HG03342 (cell line): ENCODE measurements at regions not wholly inside any gene's neighbourhood (a gene's known extent, or its start where the extent isn't known, plus 50 kb on each side); places are given as distances from the start of the nearest gene placed in this dataset.
"Not testable (repeated sequence)": the region's sequence is repeated elsewhere in the genome, so short reads cannot be mapped to it uniquely, and the experiment has no call there.

Source experiments
- ATAC-seq: cut with Tn5 transposase; IDR thresholded peaks from one replicate; pipeline ENCODE4 v1.9.1; 2021; ENCODE audit warnings: mild to moderate bottlenecking, moderate library complexity; ENCODE audit not compliant: unreplicated experiment

DNA sequence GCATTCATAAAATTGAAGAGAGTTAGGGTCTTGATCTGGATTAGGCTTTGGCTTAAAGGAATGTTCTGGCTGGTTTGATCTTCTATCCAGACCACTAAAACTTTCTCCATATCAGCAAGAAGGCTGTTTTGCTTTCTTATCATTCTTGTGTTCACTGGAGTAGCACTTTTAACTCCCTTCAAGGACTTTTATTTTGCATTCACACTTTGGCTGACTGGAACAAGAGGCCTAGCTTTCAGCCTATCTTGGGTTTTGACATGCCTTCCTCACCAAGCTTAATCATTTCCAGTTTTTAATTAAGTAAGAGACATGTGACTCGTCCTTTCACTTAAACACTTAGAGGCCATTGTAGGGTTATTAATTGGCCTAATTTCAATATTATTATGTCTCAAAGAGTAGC is 190.3 kb downstream of the RAB11FIP2 start:
- not testable (repeated sequence) for ATAC-seq

DNA sequence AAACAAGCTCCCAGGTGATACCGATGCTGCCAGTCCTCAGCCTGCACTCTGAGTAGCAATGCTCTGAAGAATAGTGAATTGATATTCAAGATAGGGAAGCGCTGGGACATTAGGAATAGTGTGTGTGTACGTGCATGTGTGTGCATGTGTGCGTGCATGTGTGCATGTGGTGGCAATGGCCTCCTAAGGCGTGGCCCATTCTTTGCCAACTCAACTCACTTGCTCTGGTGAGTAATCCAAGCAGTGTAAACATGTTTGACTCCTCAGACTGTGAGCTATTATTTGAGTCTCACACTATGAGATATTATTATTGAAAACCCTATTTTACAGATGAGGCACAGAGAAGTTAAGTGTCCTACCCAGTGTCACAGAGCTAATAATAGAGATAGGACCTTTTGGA is 186.6 kb downstream of the RAB11FIP2 start:
- no peak for ATAC-seq

DNA sequence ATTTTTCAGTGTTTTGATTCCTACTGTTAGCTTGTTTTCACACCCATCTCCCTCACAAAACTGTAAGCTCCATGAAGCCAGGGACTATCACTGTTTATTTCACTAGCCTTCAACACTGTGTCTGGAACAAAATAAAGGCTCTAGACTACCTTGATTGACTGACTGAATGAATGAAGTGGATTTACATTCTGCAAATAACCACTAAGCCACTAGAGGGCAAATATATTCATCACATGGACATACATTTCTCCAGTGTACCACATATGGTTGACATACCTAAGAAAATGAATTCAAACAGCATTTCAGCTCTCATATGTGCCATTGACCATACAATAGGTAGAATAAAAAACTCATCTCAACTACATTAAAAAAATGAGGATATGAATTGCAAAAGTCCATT is 185.9 kb downstream of the RAB11FIP2 start:
- ATAC-seq = peak; percentile 51

DNA sequence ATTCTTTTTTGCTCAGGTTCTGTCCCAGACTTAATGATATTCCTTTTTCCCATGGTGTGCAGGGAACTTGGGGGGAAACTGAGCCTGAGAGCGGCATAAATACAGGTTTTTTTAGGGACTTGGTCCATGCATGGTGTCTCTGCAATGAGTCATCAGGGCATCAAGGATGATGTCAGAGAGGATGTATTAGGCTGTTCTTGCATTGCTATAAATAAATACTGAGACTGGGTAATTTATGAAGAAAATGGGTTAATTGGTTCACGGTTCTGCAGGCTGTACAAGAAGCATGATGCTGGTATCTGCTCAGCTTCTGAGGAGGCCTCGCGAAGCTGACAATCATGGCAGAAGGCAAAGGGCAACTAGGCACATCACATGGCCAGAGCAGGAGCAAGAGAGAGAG is 185.4 kb downstream of the RAB11FIP2 start:
- ATAC-seq = no peak

DNA sequence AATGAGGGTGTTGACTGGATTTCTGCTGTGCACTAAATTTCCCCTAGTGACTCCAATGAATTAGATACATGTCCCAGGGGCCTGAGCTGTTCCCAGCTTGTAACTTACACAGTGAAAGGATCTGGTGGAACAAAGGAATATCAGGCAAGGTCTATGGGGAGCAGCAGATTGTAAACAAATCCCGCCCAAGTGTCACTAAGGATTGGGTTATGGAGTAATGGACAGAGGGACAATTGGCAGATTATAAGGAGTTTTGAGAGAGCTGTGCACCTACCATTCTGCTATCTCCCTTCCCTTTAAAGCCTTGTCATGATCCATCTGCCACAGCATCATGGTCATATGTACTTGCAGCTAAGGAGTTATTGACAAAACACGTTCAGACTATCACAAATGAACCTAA is 183.0 kb downstream of the RAB11FIP2 start:
- no peak for ATAC-seq

DNA sequence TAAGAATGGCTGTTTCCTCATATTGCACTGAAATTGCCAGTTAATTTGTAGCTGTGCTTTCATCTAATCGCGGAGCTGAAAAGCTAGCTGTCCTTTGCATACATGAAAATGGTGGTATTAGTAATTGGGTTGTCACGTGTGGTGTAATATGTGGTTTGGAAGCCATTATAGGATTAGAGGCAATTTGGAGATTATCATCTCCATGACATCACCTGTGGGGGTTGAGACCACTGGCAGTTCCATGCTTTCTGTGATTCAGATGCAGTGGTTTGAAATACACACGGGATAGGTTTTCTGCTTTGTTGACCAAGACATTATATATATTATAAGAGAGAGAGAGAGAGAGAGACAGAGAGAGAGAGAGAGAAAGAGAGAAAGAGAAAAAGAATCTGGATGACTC is 180.8 kb downstream of the RAB11FIP2 start:
- ATAC-seq = no peak

DNA sequence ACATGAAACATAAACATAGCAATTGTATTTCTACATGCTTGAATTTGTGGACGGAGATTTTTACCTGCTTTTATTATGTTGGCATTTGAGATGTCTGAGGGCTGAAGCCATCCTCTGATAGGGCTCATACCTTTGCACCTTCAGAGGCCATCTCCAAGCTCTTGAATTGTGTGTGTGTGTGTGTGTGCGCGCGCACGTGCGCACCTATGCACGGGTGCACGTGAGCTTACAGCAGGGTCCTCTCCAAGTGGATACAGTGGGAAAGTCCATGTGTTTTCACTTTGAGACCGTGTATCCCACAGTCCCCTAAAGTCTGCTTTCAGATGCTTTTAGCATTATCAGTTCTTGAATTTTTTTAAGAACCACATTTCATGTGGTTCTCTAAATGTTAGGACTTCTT is 178.6 kb downstream of the RAB11FIP2 start:
- ATAC-seq = no peak

DNA sequence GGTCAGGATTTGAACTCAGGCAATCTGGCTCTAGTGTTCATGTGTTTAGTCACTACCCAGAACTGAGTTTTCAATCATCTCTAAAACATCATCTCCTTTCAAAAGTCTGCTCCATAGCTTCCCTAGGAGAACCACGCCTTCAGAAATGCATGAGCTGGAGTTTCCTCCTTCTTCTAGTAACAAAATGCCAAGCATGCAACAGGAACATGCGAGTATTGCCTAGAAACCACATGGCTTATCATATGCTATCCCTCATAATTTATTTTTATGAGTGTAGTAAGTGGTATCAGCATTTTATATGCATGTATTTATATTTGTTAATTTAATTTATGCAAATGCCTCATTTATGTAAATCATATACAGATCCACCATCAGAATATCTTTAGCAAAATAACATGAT is 170.9 kb downstream of the RAB11FIP2 start:
- no peak for ATAC-seq

DNA sequence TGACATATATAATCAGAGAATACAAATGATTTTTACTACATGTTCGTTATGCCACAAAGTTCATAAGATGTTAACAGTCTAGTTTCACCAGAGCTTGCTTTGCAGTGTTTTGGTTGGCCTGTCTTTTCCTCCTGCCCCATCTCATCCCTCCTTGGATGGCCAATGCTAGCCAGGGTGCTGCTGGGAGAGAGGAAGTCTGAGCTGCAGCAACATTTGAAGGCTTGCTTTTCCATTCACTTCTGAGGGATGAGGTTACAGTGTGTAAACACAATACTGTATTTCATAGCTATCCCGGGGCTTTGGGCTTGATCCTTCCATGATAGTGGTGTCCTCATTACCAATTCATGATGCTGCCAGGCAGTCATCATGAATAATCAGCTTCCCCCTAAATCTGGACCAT is 170.5 kb downstream of the RAB11FIP2 start:
- no peak for ATAC-seq

DNA sequence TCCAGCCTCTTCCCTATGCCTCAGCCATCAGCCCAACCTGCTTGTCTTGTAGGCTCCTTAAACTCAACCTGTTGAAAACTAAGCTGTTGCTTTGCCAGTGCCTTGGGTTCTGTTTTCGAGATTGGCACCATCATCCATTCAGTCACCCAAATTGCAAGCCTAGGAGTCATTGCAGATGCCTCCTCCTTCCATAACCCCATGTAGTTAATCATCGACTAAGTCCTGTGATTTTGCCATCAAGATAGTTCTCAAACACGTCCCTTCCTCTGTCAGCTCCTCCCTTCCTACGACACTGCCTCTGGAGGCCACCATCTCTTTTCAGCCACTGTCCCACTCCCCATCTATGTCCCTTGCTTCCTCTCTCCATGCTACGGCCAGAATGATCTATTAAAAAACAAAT is 168.1 kb downstream of the RAB11FIP2 start:
- no peak for ATAC-seq

DNA sequence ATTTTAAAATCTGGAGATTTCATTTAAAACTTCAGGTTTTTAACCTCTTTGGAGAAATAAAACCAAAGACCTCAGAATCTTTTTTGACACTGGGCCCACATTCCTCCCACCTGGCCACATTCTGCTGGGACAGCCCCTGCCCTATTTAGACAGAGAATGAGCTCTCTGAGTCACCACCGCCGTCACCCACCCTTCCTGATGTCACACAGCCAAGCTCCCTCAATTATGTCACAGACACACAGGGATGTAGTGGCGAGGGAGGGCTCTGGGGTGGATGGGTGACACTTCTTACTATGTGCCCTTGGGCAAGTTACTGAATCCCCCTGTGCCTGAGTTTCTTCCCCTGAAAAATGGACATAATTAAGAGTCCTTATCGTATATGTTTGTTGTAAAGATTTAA is 162.6 kb downstream of the RAB11FIP2 start:
- ATAC-seq = no peak

DNA sequence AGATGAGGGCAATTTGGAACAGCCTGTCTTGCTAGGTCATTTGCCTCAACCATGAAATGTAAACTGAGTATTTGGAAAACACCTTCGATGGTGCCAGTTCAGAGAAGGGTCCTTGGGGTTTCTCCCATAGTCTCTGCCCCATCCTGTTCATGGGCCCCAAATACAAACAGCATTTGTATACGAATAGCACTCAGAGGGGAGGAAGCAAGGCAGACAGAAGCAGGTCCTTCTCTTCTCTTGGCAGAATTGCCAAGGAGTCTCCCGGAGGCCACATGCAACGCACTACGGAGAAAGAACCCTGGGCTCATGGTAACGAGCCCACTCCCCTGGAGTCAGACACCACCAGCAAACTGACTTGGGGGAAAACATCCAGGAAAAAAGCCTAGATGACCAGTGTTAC is 162.1 kb downstream of the RAB11FIP2 start:
- no peak for ATAC-seq

DNA sequence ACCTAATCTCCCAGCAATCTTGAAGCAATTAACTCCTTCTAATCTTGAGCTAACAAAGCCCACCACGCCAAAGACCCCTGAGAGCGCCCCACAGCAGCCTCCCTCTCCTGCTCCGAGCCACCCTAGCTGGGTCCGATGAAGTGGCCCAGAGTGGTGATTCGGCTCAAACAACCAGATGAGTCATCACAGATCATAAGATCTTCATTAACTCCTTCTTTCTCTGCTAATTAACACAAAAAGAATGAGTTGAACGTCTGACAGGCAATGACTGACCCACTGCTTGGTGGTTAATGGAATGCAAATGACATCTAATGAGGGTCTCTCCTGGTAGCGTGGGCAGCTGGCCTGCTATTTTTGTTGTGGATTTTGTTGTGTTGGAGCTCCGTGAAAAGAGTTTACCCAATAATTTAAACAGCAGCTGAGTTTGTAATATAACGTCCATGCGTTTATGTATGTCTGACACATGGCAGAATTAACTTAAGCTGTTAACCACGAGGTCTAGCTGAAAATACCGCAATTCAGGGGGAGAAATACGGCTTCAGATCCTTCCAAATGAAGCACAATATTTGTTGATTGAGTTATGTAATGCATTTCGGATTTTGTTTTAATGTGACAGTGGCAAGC is 161.4 kb downstream of the RAB11FIP2 start:
- no peak for ATAC-seq

DNA sequence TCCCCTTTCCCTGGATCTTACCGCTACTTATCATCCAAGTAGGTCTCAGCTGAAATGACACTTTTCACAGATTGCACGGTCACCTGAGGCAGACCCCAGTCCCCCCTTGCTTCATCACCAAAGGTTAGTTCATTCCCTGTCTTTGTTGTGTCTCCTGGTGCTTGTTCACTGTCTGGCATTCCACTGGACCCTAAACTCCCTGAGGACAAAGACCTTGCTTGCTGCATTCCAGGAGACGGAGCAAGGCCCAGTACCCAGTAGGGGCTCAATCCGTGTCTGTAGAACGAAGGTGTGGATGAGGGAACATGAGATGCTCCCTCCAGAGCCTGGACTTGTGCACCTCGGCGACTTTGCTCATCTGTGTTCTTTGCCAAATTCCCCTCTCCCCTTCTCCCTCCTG is 160.0 kb downstream of the RAB11FIP2 start:
- no peak for ATAC-seq

DNA sequence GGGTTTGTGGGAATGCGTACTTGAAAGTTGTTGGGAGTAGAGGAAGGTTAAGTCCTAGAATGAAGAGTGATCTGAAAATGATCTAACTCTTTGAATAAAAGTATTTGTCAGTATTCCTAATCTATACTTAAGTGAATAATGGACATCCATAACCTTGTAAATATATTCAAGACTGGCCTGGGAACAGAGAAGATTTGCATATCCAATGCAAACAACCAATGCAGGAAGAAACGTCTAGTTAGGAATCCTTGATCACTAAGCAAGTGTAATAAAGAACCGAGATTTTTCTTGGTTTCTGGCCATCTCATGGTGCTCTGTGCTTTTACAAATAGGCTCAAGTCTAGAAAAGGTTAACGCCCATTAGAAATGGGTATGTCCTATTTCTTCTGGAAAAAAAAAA is 157.1 kb downstream of the RAB11FIP2 start:
- no peak for ATAC-seq

DNA sequence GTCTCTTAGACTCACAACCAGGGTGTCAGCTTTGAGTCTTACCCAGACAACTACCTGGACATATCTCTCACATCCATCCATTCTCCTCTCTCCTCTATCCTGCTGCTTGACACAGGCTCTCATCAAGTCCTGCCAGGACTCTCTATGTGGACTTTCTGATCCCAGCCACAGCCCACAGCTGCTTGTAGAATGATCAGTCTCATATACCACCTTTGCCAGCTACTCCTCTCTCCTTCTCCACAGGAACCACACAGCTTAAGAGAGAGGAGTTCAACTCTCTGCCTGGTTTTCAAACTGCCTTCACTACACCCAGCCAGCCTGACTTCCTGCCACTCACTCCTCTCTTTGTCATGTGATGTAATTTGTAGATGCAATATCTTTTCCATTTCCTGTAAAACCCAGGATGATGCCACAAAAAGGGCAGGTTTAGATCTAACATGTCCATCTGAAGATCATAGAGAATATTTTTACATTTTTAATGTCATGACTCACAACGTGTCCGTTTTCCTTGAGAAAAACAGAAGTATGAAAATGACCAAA is 154.0 kb downstream of the RAB11FIP2 start:
- no peak for ATAC-seq

DNA sequence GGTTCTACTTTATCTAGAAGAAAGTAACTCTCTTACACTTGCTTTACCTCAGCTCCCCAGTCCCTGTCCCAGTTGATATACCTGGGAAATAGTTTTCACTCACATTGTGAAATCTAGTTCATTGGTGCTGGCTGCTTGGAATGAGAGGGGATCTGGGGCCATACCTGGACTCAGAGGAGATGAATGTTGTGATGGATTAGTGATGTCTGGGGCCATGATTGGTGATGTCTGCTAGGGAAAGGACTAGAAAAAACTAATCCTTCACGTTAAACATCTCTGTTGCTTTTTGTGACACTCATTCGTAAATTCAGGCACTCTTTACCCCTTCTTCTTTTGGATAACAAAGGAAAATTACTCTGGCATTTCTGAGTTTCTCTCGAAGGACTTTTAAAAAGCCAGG is 152.4 kb downstream of the RAB11FIP2 start:
- ATAC-seq = no peak

DNA sequence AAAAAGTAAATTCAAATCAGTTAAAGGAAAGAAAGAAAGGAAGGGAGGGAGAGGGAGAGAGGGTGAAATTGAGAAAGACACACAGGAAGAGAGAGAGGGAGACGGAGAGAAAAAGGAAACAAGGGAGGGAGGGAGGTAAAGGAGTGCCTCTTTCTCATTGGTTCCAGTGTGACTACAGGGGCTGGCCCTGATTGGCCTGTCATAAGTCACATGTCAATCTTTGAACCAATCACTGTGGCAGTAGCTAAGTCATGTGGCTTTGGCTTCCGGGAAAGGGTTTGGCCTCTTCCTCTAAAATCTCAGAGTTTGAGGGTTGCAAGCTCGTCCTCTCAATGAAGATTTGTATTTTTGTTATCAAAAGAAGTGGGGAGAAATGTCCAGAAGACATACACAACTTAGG is 150.2 kb downstream of the RAB11FIP2 start:
- ATAC-seq = no peak

DNA sequence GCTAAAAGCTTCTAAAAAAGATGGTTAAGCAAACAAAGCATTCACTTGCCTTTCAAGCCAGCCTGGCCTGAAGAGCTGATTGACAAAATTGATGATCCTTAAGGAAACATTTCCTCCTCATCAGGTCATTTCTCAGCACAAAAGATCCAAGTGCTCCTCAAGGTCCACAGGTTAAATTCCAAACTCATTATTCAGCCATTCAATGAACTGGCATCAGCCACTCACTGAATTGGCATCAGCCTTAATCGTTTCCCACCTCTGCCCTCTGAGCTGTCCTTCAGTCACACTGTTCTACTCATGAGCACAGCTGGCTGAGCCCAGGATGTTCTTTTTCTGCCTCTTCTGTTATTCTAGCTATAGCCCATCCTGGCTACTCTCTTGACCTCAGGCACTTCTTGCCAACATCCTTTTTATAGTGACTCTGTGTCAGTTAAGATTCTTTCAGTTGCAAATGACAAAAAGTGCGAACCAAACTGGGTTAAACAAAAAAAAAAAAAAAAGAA is 147.5 kb downstream of the RAB11FIP2 start:
- no peak for ATAC-seq

DNA sequence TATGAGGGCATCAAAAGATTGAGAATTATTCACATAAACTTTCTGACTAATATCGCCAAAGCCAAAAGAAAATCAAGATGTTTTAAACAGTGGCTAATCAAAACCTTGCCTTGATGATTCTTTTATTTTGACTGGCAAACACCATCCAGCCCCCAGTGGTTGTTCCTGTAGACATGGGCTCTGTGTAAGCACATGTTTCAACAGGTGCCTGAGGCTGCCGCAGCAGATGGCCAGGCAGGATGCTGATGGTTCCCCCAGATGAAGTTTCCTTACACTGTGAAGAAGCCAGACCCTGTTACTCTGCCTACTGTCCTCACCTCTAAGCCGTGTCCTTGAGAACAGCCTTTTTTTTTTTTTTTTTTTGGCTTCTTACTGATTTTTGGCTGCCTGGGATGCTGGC is 146.5 kb downstream of the RAB11FIP2 start:
- no peak for ATAC-seq

DNA sequence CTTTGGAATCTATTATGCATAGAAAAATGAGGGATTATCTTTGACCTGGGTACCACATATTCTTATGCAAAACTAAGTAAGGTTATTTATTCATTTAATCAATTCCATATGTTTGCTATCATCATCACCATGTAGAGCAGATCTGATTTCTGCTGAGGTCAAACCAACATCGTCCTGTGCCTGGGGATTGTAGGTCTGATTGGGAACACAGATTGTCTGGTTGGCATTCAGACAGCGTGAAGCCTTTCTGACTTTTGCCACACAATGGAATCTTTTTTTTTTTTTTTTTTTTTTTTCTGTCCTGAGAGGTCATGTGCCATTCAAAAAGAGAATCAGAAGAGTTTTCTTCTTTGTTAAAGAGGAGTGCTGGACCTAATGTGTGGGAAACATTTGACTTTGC is 142.9 kb downstream of the RAB11FIP2 start:
- ATAC-seq = no peak

DNA sequence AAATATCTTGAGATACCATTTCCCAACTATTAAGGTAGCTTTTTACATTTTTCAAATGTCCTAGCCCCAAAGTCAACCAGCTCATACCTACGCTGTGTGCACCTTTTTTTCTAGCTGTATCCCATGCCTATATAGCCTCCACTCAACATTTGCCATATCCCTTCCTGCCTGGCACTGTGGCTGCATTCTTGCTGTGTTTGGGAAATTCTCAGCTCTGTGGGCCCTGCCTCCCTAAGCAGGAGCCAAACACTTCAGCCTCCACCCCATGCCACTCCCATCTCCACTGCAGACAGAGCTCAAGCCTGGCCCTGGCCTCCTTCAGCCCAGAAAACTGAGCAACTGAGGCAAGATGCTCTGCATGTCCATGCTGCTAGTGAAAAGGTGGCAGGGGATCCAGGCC is 141.3 kb downstream of the RAB11FIP2 start:
- ATAC-seq = no peak

DNA sequence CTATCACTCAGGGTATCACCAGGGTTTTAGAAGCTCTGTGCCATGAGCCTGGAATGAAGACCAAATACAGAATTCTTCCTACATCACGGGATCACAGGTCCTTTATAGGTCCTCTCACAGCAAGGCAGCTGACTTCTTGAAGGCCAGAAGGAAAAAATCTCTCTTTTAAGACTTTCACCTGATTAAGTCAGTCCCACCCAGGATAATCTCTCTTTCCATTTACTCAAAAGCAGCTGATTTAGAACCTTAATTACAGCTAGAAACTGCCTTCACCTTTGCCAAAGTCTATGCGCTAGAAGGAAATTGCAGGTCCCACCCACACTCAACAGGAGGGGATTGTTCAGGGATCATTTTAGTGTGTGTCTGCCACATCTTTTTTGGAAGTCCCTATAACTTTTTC is 135.1 kb downstream of the RAB11FIP2 start:
- ATAC-seq = no peak
